ENCODE measurements at regions not wholly inside any gene's neighbourhood (a gene's known extent, or its start where the extent isn't known, plus 50 kb on each side); places are given as distances from the start of the nearest gene placed in this dataset.
A peak's percentile ranks its signal among the peaks of the same experiment; 100 is the strongest.

- no peak for TF ChIP-seq CTCF (IDR thresholded peaks at IDR 0.05; ENCODE audit: insufficient read depth, low read depth, low read length, missing control alignments)
- no peak for DNase-seq (ENCODE audit: low read depth)
- no peak overlapping the region for H3K4me3 ChIP-seq (ENCODE audit: low read length)
Observed at GRCh38 chr13:70432276-70432805, 324.1 kb upstream of the KLHL1 start.

- H3K4me3 ChIP-seq (ENCODE audit: low read length), result no peak overlapping the region
- no peak for DNase-seq (ENCODE audit: low read depth)
- no peak for TF ChIP-seq CTCF (IDR thresholded peaks at IDR 0.05; ENCODE audit: insufficient read depth, low read depth, low read length, missing control alignments)
Observed at GRCh38 chr13:70430256-70430655, 322.0 kb upstream of the KLHL1 start.

GRCh38 chr13:70424928-70425327, 316.7 kb upstream of the KLHL1 start:
- no peak overlapping the region for H3K4me3 ChIP-seq (ENCODE audit: low read length)
- no peak for DNase-seq (ENCODE audit: low read depth)
- TF ChIP-seq CTCF (IDR thresholded peaks at IDR 0.05; ENCODE audit: insufficient read depth, low read depth, low read length, missing control alignments), result no peak

- TF ChIP-seq CTCF (IDR thresholded peaks at IDR 0.05; ENCODE audit: insufficient read depth, low read depth, low read length, missing control alignments), result no peak
- H3K4me3 ChIP-seq (ENCODE audit: low read length), result no peak overlapping the region
- DNase-seq (ENCODE audit: low read depth), result no peak
Observed at GRCh38 chr13:70424428-70424827, 316.2 kb upstream of the KLHL1 start.

- H3K4me3 ChIP-seq (ENCODE audit: low read length), result no peak overlapping the region
- no peak for TF ChIP-seq CTCF (IDR thresholded peaks at IDR 0.05; ENCODE audit: insufficient read depth, low read depth, low read length, missing control alignments)
- DNase-seq (ENCODE audit: low read depth), result no peak
Observed at GRCh38 chr13:70415136-70415535, 306.9 kb upstream of the KLHL1 start.

GRCh38 chr13:70408865-70409264, 300.6 kb upstream of the KLHL1 start:
- TF ChIP-seq CTCF (IDR thresholded peaks at IDR 0.05; ENCODE audit: insufficient read depth, low read depth, low read length, missing control alignments), result no peak
- H3K4me3 ChIP-seq (ENCODE audit: low read length), result no peak overlapping the region
- DNase-seq (ENCODE audit: low read depth), result peak; percentile 53

GRCh38 chr13:70407486-70407885, 299.2 kb upstream of the KLHL1 start:
- no peak for TF ChIP-seq CTCF (IDR thresholded peaks at IDR 0.05; ENCODE audit: insufficient read depth, low read depth, low read length, missing control alignments)

More at GRCh38 chr13:70407486-70407885, 299.2 kb upstream of the KLHL1 start:
- peak; percentile 20 for DNase-seq (ENCODE audit: low read depth)
- no peak overlapping the region for H3K4me3 ChIP-seq (ENCODE audit: low read length)
